Femur (tissue), 1 donor: ENCODE measurements at regions not wholly inside any gene's neighbourhood (a gene's known extent, or its start where the extent isn't known, plus 50 kb on each side); places are given as distances from the start of the nearest gene placed in this dataset.

Experiments
- DNase-seq: peaks from one replicate; pipeline ENCODE4 v3.0.0-alpha.2; 2017

- no peak for DNase-seq
Observed at GRCh38 chr10:77710081-77710551, 72.5 kb upstream of the KCNMA1 start.

DNA sequence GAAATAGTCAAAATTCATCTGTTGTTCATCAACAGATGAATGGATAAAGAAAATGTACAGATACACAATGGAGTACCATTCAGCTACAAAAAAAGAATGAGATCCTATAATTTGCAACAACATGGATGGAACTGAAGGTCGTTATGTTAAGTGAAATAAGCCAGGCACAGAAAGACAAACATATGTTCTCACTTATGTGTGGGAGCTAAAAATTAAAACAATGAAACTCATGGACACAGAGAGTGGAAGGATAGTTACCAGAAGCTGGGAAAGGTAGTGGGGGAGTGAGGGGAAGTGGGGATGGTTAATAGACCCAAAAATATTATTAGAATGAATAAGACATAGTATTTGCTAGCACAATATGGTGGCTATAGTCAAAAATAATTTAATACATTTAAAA lies 70.0 kb upstream of the KCNMA1 start:
- DNase-seq: no peak

GRCh38 chr10:77702166-77702565 lies 64.6 kb upstream of the KCNMA1 start:
- no peak for DNase-seq

DNA sequence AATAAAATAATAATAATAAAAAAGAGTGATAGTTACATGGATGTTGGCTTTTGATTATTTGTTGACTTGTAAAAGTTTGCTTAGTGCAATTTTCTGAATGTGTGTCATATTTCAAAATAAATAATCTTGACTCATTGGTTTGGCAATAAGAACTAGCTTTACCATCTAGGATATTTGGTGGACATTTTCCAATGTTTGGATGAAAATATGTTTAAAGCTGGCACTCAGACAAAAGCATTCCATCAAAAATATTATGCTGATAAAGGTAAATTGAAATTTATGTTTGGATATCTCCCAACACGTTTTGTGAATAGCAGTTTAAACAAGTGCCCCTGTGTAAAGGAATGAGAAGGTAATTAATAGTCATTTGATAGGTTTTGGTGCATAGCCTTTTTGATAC lies 62.5 kb upstream of the KCNMA1 start:
- no peak for DNase-seq

- no peak for DNase-seq
Observed at GRCh38 chr10:77699080-77699645, 61.6 kb upstream of the KCNMA1 start.

GRCh38 chr10:77698267-77698931 lies 60.8 kb upstream of the KCNMA1 start:
- DNase-seq: no peak

GRCh38 chr10:77696584-77696983 lies 59.0 kb upstream of the KCNMA1 start:
- no peak for DNase-seq

DNA sequence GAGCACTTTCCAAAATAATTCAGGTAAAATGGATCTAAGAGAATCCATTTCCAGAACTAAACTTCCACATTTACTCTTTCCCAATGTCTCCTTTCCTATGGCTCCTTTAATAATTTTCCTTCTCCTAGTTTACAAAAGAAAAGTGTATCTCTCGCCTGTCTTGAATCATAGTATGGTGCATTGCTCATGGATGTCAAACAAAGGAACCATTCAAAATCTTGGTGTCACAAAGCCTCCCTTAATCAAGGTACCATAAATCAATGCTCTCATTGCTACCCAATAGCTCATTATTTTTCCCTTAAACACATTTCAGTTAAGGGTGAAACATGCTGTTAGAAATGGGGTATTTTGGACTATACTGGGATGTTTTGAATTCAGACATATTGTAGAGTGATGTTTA lies 57.6 kb upstream of the KCNMA1 start:
- DNase-seq: no peak

- no peak for DNase-seq
Observed at GRCh38 chr10:77692782-77693181, 55.2 kb upstream of the KCNMA1 start.

- no peak for DNase-seq
Observed at GRCh38 chr10:77689339-77689738, 51.7 kb upstream of the KCNMA1 start.

DNA sequence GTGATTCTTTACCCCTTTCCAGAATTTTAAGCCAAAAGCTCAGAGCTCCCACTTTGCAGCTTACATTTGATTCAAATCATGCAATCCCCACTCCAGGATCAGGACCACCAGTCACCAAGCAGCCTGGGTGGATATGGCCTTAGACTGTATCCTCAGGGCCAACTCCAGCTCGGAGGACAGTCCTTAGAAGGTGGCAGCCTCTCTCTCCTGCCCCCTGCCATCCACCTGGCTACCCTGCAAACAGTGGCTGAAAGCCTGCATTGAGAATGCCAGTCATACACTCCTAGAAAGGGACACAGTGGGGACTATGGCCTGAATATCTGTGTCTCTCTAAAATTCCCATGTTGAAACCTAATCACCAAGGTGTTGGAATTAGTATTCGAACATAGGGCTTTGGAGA lies 50.0 kb upstream of the KCNMA1 start:
- DNase-seq: no peak
